Skin of body (tissue), 1 donor: ENCODE measurements at regions not wholly inside any gene's neighbourhood (a gene's known extent, or its start where the extent isn't known, plus 50 kb on each side); places are given as distances from the start of the nearest gene placed in this dataset.
"Not testable (repeated sequence)": the region's sequence is repeated elsewhere in the genome, so short reads cannot be mapped to it uniquely, and the experiment has no call there.

Experiments
- DNase-seq: peaks from one replicate; lab custom pipeline; 2025; lab: John Stamatoyannopoulos, UW

- DNase-seq: no peak
Measured at GRCh38 chr5:57642066-57642465, 159.5 kb upstream of the ACTBL2 start.

- DNase-seq: no peak
Measured at GRCh38 chr5:57635146-57635777, 152.7 kb upstream of the ACTBL2 start.

- DNase-seq: no peak
Measured at GRCh38 chr5:57632937-57633336, 150.3 kb upstream of the ACTBL2 start.

GRCh38 chr5:57631139-57631538 lies 148.5 kb upstream of the ACTBL2 start:
- not testable (repeated sequence) for DNase-seq

GRCh38 chr5:57627661-57628060 lies 145.1 kb upstream of the ACTBL2 start:
- no peak for DNase-seq

GRCh38 chr5:57626703-57627102 lies 144.1 kb upstream of the ACTBL2 start:
- no peak for DNase-seq

- DNase-seq: no peak
Measured at GRCh38 chr5:57621624-57622023, 139.0 kb upstream of the ACTBL2 start.

GRCh38 chr5:57618767-57619381 lies 136.3 kb upstream of the ACTBL2 start:
- no peak for DNase-seq

- no peak for DNase-seq
Measured at GRCh38 chr5:57613741-57614140, 131.1 kb upstream of the ACTBL2 start.

- DNase-seq: no peak
Measured at GRCh38 chr5:57611177-57611576, 128.6 kb upstream of the ACTBL2 start.

- DNase-seq: no peak
Measured at GRCh38 chr5:57608542-57608941, 125.9 kb upstream of the ACTBL2 start.

- DNase-seq: no peak
Measured at GRCh38 chr5:57601996-57602395, 119.4 kb upstream of the ACTBL2 start.

- DNase-seq: no peak
Measured at GRCh38 chr5:57600321-57600720, 117.7 kb upstream of the ACTBL2 start.

- DNase-seq: no peak
Measured at GRCh38 chr5:57598756-57599155, 116.1 kb upstream of the ACTBL2 start.

GRCh38 chr5:57598097-57598496 lies 115.5 kb upstream of the ACTBL2 start:
- DNase-seq: no peak

- no peak for DNase-seq
Measured at GRCh38 chr5:57595523-57595991, 112.9 kb upstream of the ACTBL2 start.

GRCh38 chr5:57594436-57594835 lies 111.8 kb upstream of the ACTBL2 start:
- no peak for DNase-seq

GRCh38 chr5:57592236-57592635 lies 109.6 kb upstream of the ACTBL2 start:
- no peak for DNase-seq

GRCh38 chr5:57586649-57587048 lies 104.0 kb upstream of the ACTBL2 start:
- peak; percentile 9 for DNase-seq

GRCh38 chr5:57582578-57583070 lies 100.0 kb upstream of the ACTBL2 start:
- no peak for DNase-seq

- no peak for DNase-seq
Measured at GRCh38 chr5:57581772-57582171, 99.2 kb upstream of the ACTBL2 start.

GRCh38 chr5:57581222-57581621 lies 98.6 kb upstream of the ACTBL2 start:
- DNase-seq: no peak
